Esophagus muscularis mucosa (tissue), 3 donors: ENCODE measurements at regions not wholly inside any gene's neighbourhood (a gene's known extent, or its start where the extent isn't known, plus 50 kb on each side); places are given as distances from the start of the nearest gene placed in this dataset.

Source experiments
- POLR2A ChIP-seq: fragments of 450-650 bp; IDR thresholded peaks from one replicate; pipeline ENCODE4 v1.6.1; 2017; ENCODE audit warnings: antibody characterized with exemption, moderate library complexity, mild to moderate bottlenecking, low read depth
- POLR2AphosphoS5 ChIP-seq, 2 donors: sonication (generic); formaldehyde crosslinking; IDR thresholded peaks; one replicate each; pipeline ENCODE4 v1.6.1; 2017; ENCODE audit warnings: antibody characterized with exemption in 2 of 2
- TF ChIP-seq, protein P1 (sequence below), 3 experiments: fragments of 200-600 bp in 2 of 3; fragments of 450-650 bp in 1 of 3; sonication (generic) in 2 of 3; IDR thresholded peaks; one replicate each; pipeline ENCODE4 v1.5.1; 2017 to 2019; ENCODE audit warnings: antibody characterized with exemption in 3 of 3, mild to moderate bottlenecking in 2 of 3, moderate library complexity in 1 of 3

- TF ChIP-seq, protein P1, sequence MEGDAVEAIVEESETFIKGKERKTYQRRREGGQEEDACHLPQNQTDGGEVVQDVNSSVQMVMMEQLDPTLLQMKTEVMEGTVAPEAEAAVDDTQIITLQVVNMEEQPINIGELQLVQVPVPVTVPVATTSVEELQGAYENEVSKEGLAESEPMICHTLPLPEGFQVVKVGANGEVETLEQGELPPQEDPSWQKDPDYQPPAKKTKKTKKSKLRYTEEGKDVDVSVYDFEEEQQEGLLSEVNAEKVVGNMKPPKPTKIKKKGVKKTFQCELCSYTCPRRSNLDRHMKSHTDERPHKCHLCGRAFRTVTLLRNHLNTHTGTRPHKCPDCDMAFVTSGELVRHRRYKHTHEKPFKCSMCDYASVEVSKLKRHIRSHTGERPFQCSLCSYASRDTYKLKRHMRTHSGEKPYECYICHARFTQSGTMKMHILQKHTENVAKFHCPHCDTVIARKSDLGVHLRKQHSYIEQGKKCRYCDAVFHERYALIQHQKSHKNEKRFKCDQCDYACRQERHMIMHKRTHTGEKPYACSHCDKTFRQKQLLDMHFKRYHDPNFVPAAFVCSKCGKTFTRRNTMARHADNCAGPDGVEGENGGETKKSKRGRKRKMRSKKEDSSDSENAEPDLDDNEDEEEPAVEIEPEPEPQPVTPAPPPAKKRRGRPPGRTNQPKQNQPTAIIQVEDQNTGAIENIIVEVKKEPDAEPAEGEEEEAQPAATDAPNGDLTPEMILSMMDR (IDR thresholded peaks at IDR 0.05) = no peak
- TF ChIP-seq POLR2A (no peak), POLR2AphosphoS5 (IDR thresholded peaks at IDR 0.05) (no peak)
Observed at GRCh38 chr1:50352428-50352827, 70.8 kb downstream of the DMRTA2 start.
